Heart left ventricle (tissue), 16 donors: ENCODE measurements at regions not wholly inside any gene's neighbourhood (a gene's known extent, or its start where the extent isn't known, plus 50 kb on each side); places are given as distances from the start of the nearest gene placed in this dataset.

Source experiments
- ATAC-seq, 4 donors: fragments of 200-7000 bp; cut with Tn5 transposase; one replicate each; pipeline ENCODE4 v1.9.1; 2020 to 2022; ENCODE audit warnings: moderate library complexity in 4 of 4, mild to moderate bottlenecking in 3 of 4, moderate number of reproducible peaks in 1 of 4
- DNase-seq, 5 donors: peaks; one replicate each; pipeline ENCODE4 v3.0.0-alpha.2; 2020
- H3K27ac ChIP-seq, 12 donors: fragments of 200-600 bp; sonication (generic) in 4 of 12; one replicate each; pipeline versions ENCODE4 v1.5.0 to v1.8.0; 2016 to 2022; ENCODE audit warnings: mild to moderate bottlenecking in 2 of 12
- H3K27me3 ChIP-seq, 9 donors: fragments of 200-600 bp; sonication (generic) in 2 of 9; one replicate each; pipeline versions ENCODE4 v1.5.1 to v1.8.0; 2016 to 2022; ENCODE audit warnings: mild to moderate bottlenecking in 3 of 9
- H3K36me3 ChIP-seq, 9 donors: fragments of 200-600 bp; sonication (generic) in 2 of 9; one replicate each; pipeline versions ENCODE4 v1.5.0 to v1.8.0; 2018 to 2022; ENCODE audit warnings: mild to moderate bottlenecking in 2 of 9
- H3K4me1 ChIP-seq, 12 donors: fragments of 200-600 bp; sonication (generic) in 4 of 12; one replicate each; pipeline versions ENCODE4 v1.5.0 to v1.8.0; 2016 to 2022; ENCODE audit warnings: mild to moderate bottlenecking in 3 of 12
- H3K4me3 ChIP-seq, 12 donors: fragments of 200-600 bp; sonication (generic) in 4 of 12; one replicate each; pipeline versions ENCODE4 v1.5.0 to v1.8.0; 2017 to 2022; ENCODE audit warnings: mild to moderate bottlenecking in 9 of 12, moderate library complexity in 4 of 12
- H3K9me3 ChIP-seq, 12 donors: fragments of 200-600 bp; sonication (generic) in 4 of 12; one replicate each; pipeline versions ENCODE4 v1.5.0 to v1.8.0; 2016 to 2022; ENCODE audit warnings: mild to moderate bottlenecking in 1 of 12
- CTCF ChIP-seq, 12 donors: fragments of 200-600 bp; sonication (generic) in 4 of 12; IDR thresholded peaks; one replicate each; pipeline versions ENCODE4 v1.5.0 to v1.8.0; 2018 to 2022; ENCODE audit warnings: antibody characterized with exemption in 12 of 12, mild to moderate bottlenecking in 5 of 12
- POLR2A ChIP-seq, 2 donors: fragments of 450-650 bp; IDR thresholded peaks; one replicate each; pipeline ENCODE4 v1.6.1; 2017; ENCODE audit warnings: antibody characterized with exemption in 2 of 2, mild to moderate bottlenecking in 2 of 2, moderate library complexity in 2 of 2
- WGBS, 4 donors: extraction: QIAGEN DNeasy Blood & Tissue Kit in 2 of 4; methylation state at CpG; one replicate each; pipeline versions ENCODE4 v1.1.5 to v1.1.7; 2013 to 2018; 5-methylcytosine and 5-hydroxymethylcytosine counted together
- intact Hi-C, 10 donors: fragments of 100-400 bp; cut with DNase I; formaldehyde crosslinking; loops; one replicate each; pipeline versions ENCODE4 v1.11.1 to v1.14.2; 2022
- donor health status: ischemic (EF 13 %, LVEDD 7.1; RV severe dilation, severe dysfunction).
- donor health status: healthy with polysubstance abuse.
- donor health status: DM: no; HTN: yes; CAD: no.
- donor health status: DM: no; HTN: no; CAD: no.
- donor health status: ischemic (EF 25% LVEDD 6.9; RV normal size, moderate dysfunction).
- donor health status: ischemic (EF 25% LVEDD 5.7; RV mildly dilated, moderate dysfunction).
- donor health status: healthy.
- donor health status: DM: yes; HTN: yes; CAD: no.
- donor health status: ischemic (EF 35%, LVEDD 5.7; RV mildly dilated, moderate dysfunction).
- donor health status: nonischemic (EF 11% LVEDD 7.7; RV severe dilation, severe dysfunction).
- donor health status: DM: yes; HTN: yes; CAD: no.
- donor health status: PGD.
- donor health status: ischemic (EF 29% LVEDD 5.4; RV normal size, mild dysfunction).
- donor health status: nonischemic (EF 23%, LVEDD 6.1; RV moderate dilation, normal function).

DNA sequence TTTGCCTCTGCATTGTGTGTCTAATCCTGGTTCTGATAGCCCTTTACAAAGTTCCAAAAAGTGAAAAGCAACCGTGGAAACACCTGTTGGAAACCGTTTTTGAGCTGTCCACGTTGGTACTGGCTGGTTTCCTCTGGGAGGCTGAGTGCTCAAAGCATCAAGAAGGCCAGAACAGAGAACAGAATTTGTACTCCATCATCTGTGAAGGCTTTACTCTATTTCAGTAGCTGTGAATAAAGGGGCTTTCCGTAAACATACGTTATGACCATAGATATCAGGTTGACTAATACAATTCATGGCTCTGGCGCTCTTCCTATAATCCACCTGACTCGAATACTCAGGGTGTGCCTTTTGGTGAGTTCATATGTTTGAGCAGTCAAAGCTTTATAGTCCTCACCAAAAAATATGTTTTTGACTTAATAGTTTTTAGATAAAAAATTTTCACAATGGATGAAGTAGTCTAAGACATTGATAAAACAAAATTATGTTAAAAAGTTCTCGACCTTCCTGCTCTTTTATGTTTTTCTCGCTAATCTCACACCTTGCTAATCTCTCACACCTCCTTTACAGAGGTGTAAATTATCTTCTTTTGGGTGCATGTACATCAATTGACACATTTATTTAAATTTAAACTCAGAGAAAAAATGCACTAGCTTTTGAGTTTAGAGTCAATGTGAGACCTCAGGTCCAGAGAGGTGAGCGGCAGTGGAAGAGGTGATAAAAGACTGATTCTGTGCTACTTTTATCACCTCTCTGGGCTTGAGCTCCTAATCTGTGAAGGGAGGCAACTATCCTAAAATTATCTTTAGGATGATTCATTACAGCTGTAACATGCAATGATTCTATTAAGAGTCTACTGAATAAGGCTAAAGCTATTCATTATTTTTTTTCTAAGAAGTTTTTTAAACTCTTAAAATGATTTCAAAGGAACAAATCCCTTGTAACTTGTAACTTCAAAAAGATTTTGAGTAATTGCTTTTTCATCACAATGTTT is 65.3 kb downstream of the CXCR4 start:
- peaks cover 0 to 2% (median 0%) of the 10 kb centered on the region in 9 donors for H3K27me3 ChIP-seq
- H3K27ac ChIP-seq: peak overlapping the region in 1 of 12 donors; percentile 61
- intact Hi-C loops: no loop called here
- DNase-seq: no peak
- WGBS, 4 donors: 69 to 77% (median 73%) methylated on average over 10 of the region's 10 CpGs
- H3K4me1 ChIP-seq: peaks cover 0 to 28% (median 0%) of the 10 kb centered on the region in 12 donors
- ATAC-seq: no peak
- H3K4me3 ChIP-seq: no peak overlapping the region
- H3K9me3 ChIP-seq: no peaks in the 10 kb centered on the region
- H3K36me3 ChIP-seq: no peaks in the 10 kb centered on the region
- TF ChIP-seq POLR2A (IDR thresholded peaks at IDR 0.05) (no peak), CTCF (IDR thresholded peaks at IDR 0.05) (no peak)

DNA sequence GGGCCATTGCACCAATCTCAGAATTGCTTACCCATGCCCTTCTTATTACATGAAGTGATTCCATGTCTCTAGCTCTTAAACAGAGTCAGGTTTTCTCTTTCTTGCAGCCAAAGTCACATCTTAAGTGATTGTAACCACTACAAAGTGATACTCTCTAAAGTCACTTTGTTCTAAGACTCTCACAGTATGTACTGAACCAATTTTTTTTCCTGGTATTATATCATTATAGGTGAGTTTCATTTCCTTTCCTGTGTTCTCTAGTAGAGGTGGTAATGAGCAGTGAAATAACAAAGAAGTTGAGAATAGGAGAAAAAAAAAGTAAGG is 66.3 kb upstream of the DARS1 start:
- H3K27ac ChIP-seq: peak overlapping the region in 1 of 12 donors; percentile 61
- H3K27me3 ChIP-seq: peaks cover 0 to 2% (median 0%) of the 10 kb centered on the region in 9 donors
- TF ChIP-seq POLR2A (IDR thresholded peaks at IDR 0.05): no peak
- no peak for TF ChIP-seq CTCF (IDR thresholded peaks at IDR 0.05)
- peaks cover 0 to 23% (median 0%) of the 10 kb centered on the region in 12 donors for H3K4me1 ChIP-seq
- H3K4me3 ChIP-seq: no peak overlapping the region
- intact Hi-C loops: no loop called here
- no peaks in the 10 kb centered on the region for H3K9me3 ChIP-seq
- no peak for DNase-seq
- H3K36me3 ChIP-seq: no peaks in the 10 kb centered on the region
- ATAC-seq: no peak

DNA sequence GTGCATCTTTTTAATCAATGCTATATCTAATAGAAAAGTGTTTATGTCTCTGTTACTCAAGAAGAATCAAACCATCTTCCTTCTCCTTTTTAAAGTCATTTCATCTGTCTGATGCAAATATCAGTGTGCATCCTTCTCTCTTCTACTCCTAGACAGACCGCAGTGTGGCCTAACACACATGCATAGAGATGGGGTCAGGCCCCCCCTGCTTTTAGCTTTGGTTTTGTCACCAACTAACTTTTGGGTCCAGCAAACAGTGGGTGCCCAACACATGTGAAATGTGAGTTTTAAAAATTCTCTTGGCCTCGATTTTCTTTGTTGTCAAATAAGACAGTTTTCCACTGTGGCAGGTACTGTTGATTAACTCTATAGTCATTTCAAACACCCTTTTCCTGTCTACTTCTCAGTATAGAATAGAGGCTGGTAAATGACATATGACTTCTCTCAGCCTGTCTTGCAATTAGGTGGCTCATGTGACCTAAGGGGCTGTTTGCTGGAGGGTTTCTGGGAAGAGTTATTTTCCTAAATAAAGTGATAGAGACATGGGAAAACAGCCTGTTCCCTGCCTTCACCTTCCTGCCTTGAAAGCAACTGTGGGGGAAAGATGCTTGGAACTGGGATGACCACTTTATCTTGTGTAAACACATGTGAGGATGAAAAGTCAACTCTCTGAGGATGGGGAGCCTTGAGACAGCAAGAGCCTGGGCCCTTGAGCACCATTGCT is 65.7 kb upstream of the DARS1 start:
- H3K4me3 ChIP-seq: no peak overlapping the region
- WGBS, 4 donors: 81 to 84% (median 81%) methylated on average over 2 of the region's 2 CpGs
- no peaks in the 10 kb centered on the region for H3K36me3 ChIP-seq
- DNase-seq (no peak), ATAC-seq (no peak)
- TF ChIP-seq POLR2A (IDR thresholded peaks at IDR 0.05) (no peak), CTCF (IDR thresholded peaks at IDR 0.05) (no peak)
- intact Hi-C loops: no loop called here
- H3K27ac ChIP-seq: peak overlapping the region in 1 of 12 donors; percentile 21
- H3K4me1 ChIP-seq: peaks cover 0 to 23% (median 0%) of the 10 kb centered on the region in 12 donors
- H3K27me3 ChIP-seq: peaks cover 0 to 2% (median 0%) of the 10 kb centered on the region in 9 donors
- H3K9me3 ChIP-seq: no peaks in the 10 kb centered on the region
